ENCODE measurements at regions not wholly inside any gene's neighbourhood (a gene's known extent, or its start where the extent isn't known, plus 50 kb on each side); places are given as distances from the start of the nearest gene placed in this dataset.

- Histone ChIP-seq H3K56ac (replicated peaks; ENCODE audit: insufficient read length, low read depth, low read length) (no peak overlapping the region), H2BK20ac (ENCODE audit: low read length) (no peak overlapping the region), H2BK120ac (replicated peaks; ENCODE audit: low read depth, low read length) (no peak overlapping the region), H3K27ac (ENCODE audit: low read depth, low read length) (no peak overlapping the region), H3K4me1 (replicated peaks in 1 of 4; ENCODE audit: control insufficient read depth in 3 of 4, insufficient read depth in 4 of 4, low read length in 3 of 4) (no peaks in the 10 kb centered on the region), H2BK5ac (ENCODE audit: low read depth, low read length) (no peak overlapping the region), H3K9ac (replicated peaks in 1 of 4; ENCODE audit: extremely low read depth in 1 of 4, low read depth in 3 of 4, low read length in 3 of 4) (no peak overlapping the region), H4K91ac (replicated peaks; ENCODE audit: insufficient read length, low read length) (no peak overlapping the region), H3K23ac (ENCODE audit: insufficient read length) (no peak overlapping the region), H2AFZ (ENCODE audit: low read length) (no peak overlapping the region), H2BK12ac (ENCODE audit: low read depth, low read length) (no peak overlapping the region), H2AK5ac (ENCODE audit: low read depth, low read length) (no peak overlapping the region), H3K36me3 (ENCODE audit: control insufficient read depth in 2 of 4, insufficient read depth in 4 of 4, low read length in 3 of 4) (no peaks in the 10 kb centered on the region), H3K4me2 (ENCODE audit: insufficient read depth in 1 of 2, low read depth in 2 of 2, low read length in 2 of 2) (no peak overlapping the region), H2BK15ac (ENCODE audit: low read length) (no peak overlapping the region), H4K20me1 (replicated peaks in 1 of 2; ENCODE audit: control insufficient read depth in 1 of 2, insufficient read depth in 2 of 2, low read length in 2 of 2) (no peaks in the 10 kb centered on the region), H3K4ac (replicated peaks; ENCODE audit: insufficient read length, low read depth, low read length) (no peak overlapping the region), H3K79me1 (ENCODE audit: low read depth, low read length) (no peaks in the 10 kb centered on the region), H4K8ac (ENCODE audit: extremely low read depth, insufficient read depth, low read length) (no peak overlapping the region), H3K18ac (ENCODE audit: extremely low read depth, low read length) (no peak overlapping the region), H3K79me2 (ENCODE audit: control insufficient read depth in 1 of 2, insufficient read depth in 2 of 2, low read length in 2 of 2) (no peaks in the 10 kb centered on the region), H3K9me3 (ENCODE audit: insufficient read depth in 2 of 2, low read depth in 1 of 2, low read length in 1 of 2) (no peaks in the 10 kb centered on the region), H4K5ac (ENCODE audit: insufficient read length, low read depth, low read length) (no peak overlapping the region), H3K27me3 (replicated peaks in 1 of 4; ENCODE audit: control insufficient read depth in 3 of 4, extremely low read depth in 1 of 4, insufficient read depth in 3 of 4, low read length in 3 of 4) (no peaks in the 10 kb centered on the region), H3K23me2 (ENCODE audit: low read depth, low read length) (no peaks in the 10 kb centered on the region; the same call in 1 of the 2 replicates), H3K4me3 (ENCODE audit: extremely low read depth in 1 of 4, insufficient read depth in 2 of 4, low read depth in 3 of 4, low read length in 4 of 4) (no peak overlapping the region), H3K14ac (ENCODE audit: insufficient read length) (no peak overlapping the region)
- FAIRE-seq (no peak), DNase-seq (ENCODE audit: low read depth in 1 of 2, low spot score in 2 of 2) (no peak)
- ChIA-PET POLR2A (ENCODE audit: partially characterized antibody) (no interaction called here), CTCF (ENCODE audit: partially characterized antibody) (interaction anchor here (1.4 kb wide), 1 partner anchor 107 kb away, joined by 3 read pairs; no protein-coding TSS in a partner anchor)
- 92% methylated on average over 1 of the region's 1 CpG; no CpG with 5 or more reads in 1 of the 2 experiments for WGBS, 2 experiments (ENCODE audit: extremely low coverage in 1 of 2, insufficient coverage in 1 of 2, insufficient read length in 1 of 2, insufficient replicate concordance in 2 of 2, low coverage in 1 of 2, low lambda C conversion rate in 2 of 2, missing lambda C conversion rate in 1 of 2)
- TF ChIP-seq ATF2 (IDR thresholded peaks at IDR 0.05; ENCODE audit: low read length) (no peak), RFX5 (IDR thresholded peaks at IDR 0.05; ENCODE audit: borderline replicate concordance, low read depth, low read length) (no peak), SP1 (IDR thresholded peaks at IDR 0.05; ENCODE audit: low read depth, low read length) (no peak), RBBP5 (IDR thresholded peaks at IDR 0.05; ENCODE audit: borderline replicate concordance, low read depth, low read length) (no peak), SAP30 (IDR thresholded peaks at IDR 0.05; ENCODE audit: insufficient read depth, insufficient replicate concordance, low read length) (no peak), CEBPB (IDR thresholded peaks at IDR 0.05; ENCODE audit: low read depth, low read length) (no peak), ASH2L (IDR thresholded peaks at IDR 0.05; ENCODE audit: low read length) (no peak), TAF7 (optimal IDR thresholded peaks at IDR 0.05; ENCODE audit: borderline replicate concordance, low read depth, low read length) (no peak), TEAD4 (IDR thresholded peaks at IDR 0.05; ENCODE audit: low read depth, low read length) (no peak), MAFK (IDR thresholded peaks at IDR 0.05; ENCODE audit: low read depth, low read length) (no peak), BRCA1 (IDR thresholded peaks at IDR 0.05; ENCODE audit: low read depth, low read length) (no peak), CBX5 (IDR thresholded peaks at IDR 0.05; ENCODE audit: low read depth, low read length) (no peak), BACH1 (IDR thresholded peaks at IDR 0.05; ENCODE audit: low read length) (no peak)
Measured at GRCh38 chr2:195105581-195105980, 551.4 kb upstream of the SLC39A10 start.
